DND-41 (cell line): ENCODE measurements at regions not wholly inside any gene's neighbourhood (a gene's known extent, or its start where the extent isn't known, plus 50 kb on each side); places are given as distances from the start of the nearest gene placed in this dataset.
"Not testable (repeated sequence)": the region's sequence is repeated elsewhere in the genome, so short reads cannot be mapped to it uniquely, and the experiment has no call there.

Experiments used
- ATAC-seq: fragments of 200-7000 bp; cut with Tn5 transposase; 3 replicates; pipeline ENCODE4 v1.9.1; 2021; ENCODE audit warnings: low read depth; ENCODE audit not compliant: insufficient read depth
- DNase-seq: peaks from one replicate; pipeline ENCODE4 v3.0.0-alpha.2; 2020
- H2AFZ ChIP-seq: 2 replicates; pipeline ENCODE4 v1.6.0; 2012; ENCODE audit warnings: low read depth, low read length
- H3K27ac ChIP-seq: 2 replicates; pipeline ENCODE4 v1.5.1; 2012; ENCODE audit warnings: low read length, inconsistent platforms
- H3K27me3 ChIP-seq: fragments of 200-600 bp; sonication (generic); 2 replicates; pipeline ENCODE4 v1.6.0; 2012; ENCODE audit warnings: low read length, mild to moderate bottlenecking, inconsistent platforms; ENCODE audit not compliant: insufficient read depth, poor library complexity
- H3K36me3 ChIP-seq: 2 replicates; pipeline ENCODE4 v1.5.1; 2012; ENCODE audit warnings: low read length, inconsistent platforms; ENCODE audit not compliant: insufficient read depth
- H3K4me1 ChIP-seq: 2 replicates; pipeline ENCODE4 v1.5.1; 2012; ENCODE audit warnings: mild to moderate bottlenecking, low read length; ENCODE audit not compliant: insufficient read depth
- H3K4me2 ChIP-seq: 2 replicates; pipeline ENCODE4 v1.6.0; 2012; ENCODE audit warnings: mild to moderate bottlenecking, moderate library complexity, low read length, inconsistent platforms; ENCODE audit not compliant: insufficient read depth
- H3K4me3 ChIP-seq, 2 experiments: fragments of 200-600 bp in 1 of 2; shearing (Covaris generic) in 1 of 2; 2 replicates each; pipeline ENCODE4 v1.5.1; 2012 to 2016; ENCODE audit warnings: inconsistent platforms in 2 of 2, low read length in 2 of 2, mild to moderate bottlenecking in 2 of 2, low read depth in 1 of 2, moderate library complexity in 1 of 2
- H3K79me2 ChIP-seq: 2 replicates; pipeline ENCODE4 v1.6.0; 2012; ENCODE audit warnings: low read length, inconsistent platforms; ENCODE audit not compliant: insufficient read depth
- H3K9ac ChIP-seq: 2 replicates; pipeline ENCODE4 v1.6.0; 2012; ENCODE audit warnings: low read depth, mild to moderate bottlenecking, inconsistent platforms, low read length, moderate library complexity
- H3K9me3 ChIP-seq: 2 replicates; pipeline ENCODE4 v1.5.1; 2012; ENCODE audit warnings: low read length, moderate library complexity, mild to moderate bottlenecking, inconsistent platforms; ENCODE audit not compliant: insufficient read depth, severe bottlenecking
- H4K20me1 ChIP-seq: 2 replicates; pipeline ENCODE4 v1.6.0; 2012; ENCODE audit warnings: low read length; ENCODE audit not compliant: insufficient read depth
- EZH2 ChIP-seq: IDR thresholded peaks from 3 replicates; pipeline ENCODE4 v1.6.1; 2012; ENCODE audit warnings: borderline replicate concordance, low read depth, mild to moderate bottlenecking, moderate library complexity, low read length, inconsistent platforms; ENCODE audit not compliant: severe bottlenecking
- TF ChIP-seq, protein P1 (sequence below): IDR thresholded peaks from 2 replicates; pipeline ENCODE4 v1.5.1; 2012; ENCODE audit warnings: borderline replicate concordance, low read length, moderate library complexity, mild to moderate bottlenecking; ENCODE audit not compliant: poor library complexity, severe bottlenecking; ENCODE audit errors: extremely low read depth

DNA sequence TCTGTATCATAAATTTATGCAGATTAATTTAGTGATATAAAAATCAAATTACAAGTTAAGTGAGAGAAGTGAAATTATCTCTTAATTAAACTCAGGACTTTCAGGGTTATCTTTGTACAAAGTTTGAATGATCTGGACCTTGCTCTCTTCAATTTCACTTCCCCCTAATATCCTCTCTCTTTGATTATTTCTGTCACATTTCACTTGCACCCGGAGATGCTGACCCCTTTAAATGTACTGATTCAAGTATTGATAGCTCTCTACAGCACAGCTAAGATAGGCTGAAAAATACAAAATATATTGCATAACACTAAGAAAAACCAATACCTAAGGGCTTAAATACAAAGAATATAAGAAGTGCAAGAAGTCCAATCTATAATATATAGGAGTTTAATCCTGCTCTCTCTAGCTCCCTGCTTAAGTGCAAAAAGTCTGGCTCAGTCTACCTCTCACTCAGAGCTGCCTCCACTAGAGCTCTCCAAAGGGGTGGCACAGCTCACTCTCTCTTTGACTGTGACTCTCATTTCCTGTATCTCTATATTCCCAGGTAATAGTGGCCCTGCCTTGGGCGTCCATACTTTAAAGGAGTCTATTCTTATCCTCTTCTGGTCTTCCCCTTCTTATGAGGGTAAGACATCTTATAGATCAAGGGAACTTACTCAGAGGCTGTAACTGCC lies 588.4 kb downstream of the RFPL4B start:
- no peaks in the 10 kb centered on the region for H4K20me1 ChIP-seq
- no peaks in the 10 kb centered on the region for H3K4me1 ChIP-seq
- ATAC-seq (no peak), DNase-seq (no peak)
- no peak overlapping the region for H3K27ac ChIP-seq
- no peak overlapping the region for H3K9ac ChIP-seq
- no peaks in the 10 kb centered on the region for H3K27me3 ChIP-seq
- H3K9me3 ChIP-seq: no peaks in the 10 kb centered on the region
- no peak for TF ChIP-seq EZH2
- TF ChIP-seq, protein P1, sequence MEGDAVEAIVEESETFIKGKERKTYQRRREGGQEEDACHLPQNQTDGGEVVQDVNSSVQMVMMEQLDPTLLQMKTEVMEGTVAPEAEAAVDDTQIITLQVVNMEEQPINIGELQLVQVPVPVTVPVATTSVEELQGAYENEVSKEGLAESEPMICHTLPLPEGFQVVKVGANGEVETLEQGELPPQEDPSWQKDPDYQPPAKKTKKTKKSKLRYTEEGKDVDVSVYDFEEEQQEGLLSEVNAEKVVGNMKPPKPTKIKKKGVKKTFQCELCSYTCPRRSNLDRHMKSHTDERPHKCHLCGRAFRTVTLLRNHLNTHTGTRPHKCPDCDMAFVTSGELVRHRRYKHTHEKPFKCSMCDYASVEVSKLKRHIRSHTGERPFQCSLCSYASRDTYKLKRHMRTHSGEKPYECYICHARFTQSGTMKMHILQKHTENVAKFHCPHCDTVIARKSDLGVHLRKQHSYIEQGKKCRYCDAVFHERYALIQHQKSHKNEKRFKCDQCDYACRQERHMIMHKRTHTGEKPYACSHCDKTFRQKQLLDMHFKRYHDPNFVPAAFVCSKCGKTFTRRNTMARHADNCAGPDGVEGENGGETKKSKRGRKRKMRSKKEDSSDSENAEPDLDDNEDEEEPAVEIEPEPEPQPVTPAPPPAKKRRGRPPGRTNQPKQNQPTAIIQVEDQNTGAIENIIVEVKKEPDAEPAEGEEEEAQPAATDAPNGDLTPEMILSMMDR: no peak
- no peaks in the 10 kb centered on the region for H3K36me3 ChIP-seq
- H2AFZ ChIP-seq: no peak overlapping the region
- no peak overlapping the region for H3K4me3 ChIP-seq
- no peaks in the 10 kb centered on the region for H3K79me2 ChIP-seq
- no peak overlapping the region for H3K4me2 ChIP-seq

DNA sequence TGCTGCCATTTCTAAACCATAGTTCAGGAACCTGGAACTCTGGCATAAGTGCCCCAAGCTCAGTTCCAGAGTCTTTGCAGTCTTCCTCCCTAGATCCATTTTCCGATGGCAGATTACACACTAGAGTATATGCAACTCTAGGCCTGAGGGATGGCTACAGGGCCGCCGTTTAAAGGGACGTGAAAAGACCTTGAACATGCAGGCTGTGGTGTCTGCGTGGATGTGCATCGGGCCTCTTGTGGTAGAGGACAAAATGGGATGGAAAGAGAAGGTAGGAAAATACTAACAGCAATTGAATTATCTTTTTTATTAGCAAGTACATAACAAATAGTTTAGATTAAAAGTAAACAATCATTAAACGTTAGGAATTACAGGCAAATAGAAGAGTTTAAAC lies 588.9 kb downstream of the RFPL4B start:
- Histone ChIP-seq H2AFZ (no peak overlapping the region), H4K20me1 (no peaks in the 10 kb centered on the region), H3K36me3 (no peaks in the 10 kb centered on the region), H3K9ac (no peak overlapping the region), H3K27ac (no peak overlapping the region), H3K27me3 (no peaks in the 10 kb centered on the region), H3K4me2 (no peak overlapping the region), H3K4me1 (no peaks in the 10 kb centered on the region), H3K79me2 (no peaks in the 10 kb centered on the region), H3K4me3 (no peak overlapping the region), H3K9me3 (no peaks in the 10 kb centered on the region)
- TF ChIP-seq, protein P1: no peak
- no peak for TF ChIP-seq EZH2
- no peak for ATAC-seq
- no peak for DNase-seq

DNA sequence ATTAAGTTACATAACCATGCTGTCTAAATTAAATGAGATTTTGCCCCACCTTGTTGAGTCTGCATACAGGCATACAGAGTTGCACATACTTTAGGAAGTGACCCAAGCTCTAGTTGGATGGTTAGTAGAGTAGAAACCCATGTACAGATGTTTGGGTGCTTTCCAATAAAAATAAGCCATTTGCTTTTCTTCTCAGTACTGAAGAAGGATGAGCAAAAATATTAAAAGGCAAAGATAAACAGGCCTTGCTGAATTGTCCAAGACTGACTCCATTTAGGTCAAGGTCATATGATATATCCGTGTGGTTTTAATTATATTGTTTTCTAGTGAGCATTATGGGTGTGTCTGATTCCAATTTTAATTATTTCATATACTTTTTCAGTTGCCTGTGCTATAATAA lies 589.4 kb downstream of the RFPL4B start:
- Histone ChIP-seq H3K27me3 (no peaks in the 10 kb centered on the region), H3K4me2 (no peak overlapping the region), H3K27ac (no peak overlapping the region), H3K36me3 (no peaks in the 10 kb centered on the region), H2AFZ (no peak overlapping the region), H3K4me1 (no peaks in the 10 kb centered on the region), H3K4me3 (no peak overlapping the region), H3K9me3 (no peaks in the 10 kb centered on the region), H4K20me1 (no peaks in the 10 kb centered on the region), H3K79me2 (no peaks in the 10 kb centered on the region), H3K9ac (no peak overlapping the region)
- no peak for DNase-seq
- TF ChIP-seq EZH2: no peak
- TF ChIP-seq, protein P1: no peak
- no peak for ATAC-seq

DNA sequence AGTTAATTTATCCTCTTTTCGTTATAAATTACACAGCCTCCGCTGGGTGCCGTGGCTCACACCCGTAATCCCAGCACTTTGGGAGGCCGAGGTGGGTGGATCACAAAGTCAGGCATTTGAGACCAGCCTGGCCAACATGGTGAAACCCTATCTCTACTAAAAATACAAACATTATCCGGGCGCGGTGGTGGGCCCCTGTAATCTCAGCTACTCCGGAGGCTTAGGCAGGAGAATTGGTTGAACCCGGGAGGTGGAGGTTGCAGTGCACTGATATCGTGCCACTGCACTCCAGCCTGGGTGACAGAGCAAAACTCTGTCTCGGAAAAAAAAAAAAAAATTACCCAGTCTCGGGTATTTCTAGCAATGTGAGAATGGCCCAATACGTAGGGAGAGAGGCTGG lies 590.6 kb downstream of the RFPL4B start:
- ATAC-seq, H3K4me1 ChIP-seq, DNase-seq, H3K36me3 ChIP-seq, H3K4me2 ChIP-seq, H3K79me2 ChIP-seq, H3K4me3 ChIP-seq, H3K9ac ChIP-seq, H3K27me3 ChIP-seq, H3K9me3 ChIP-seq, H2AFZ ChIP-seq, H4K20me1 ChIP-seq, H3K27ac ChIP-seq: not testable (repeated sequence)
